NCI-H2196 treated with DMSO at 0.1 percent for 48 hours (cell line): ENCODE measurements at regions not wholly inside any gene's neighbourhood (a gene's known extent, or its start where the extent isn't known, plus 50 kb on each side); places are given as distances from the start of the nearest gene placed in this dataset.

Source experiments
- DNase-seq: peaks from one replicate; lab custom pipeline; 2025; ENCODE audit not compliant: unreplicated experiment; lab: John Stamatoyannopoulos, UW

DNA sequence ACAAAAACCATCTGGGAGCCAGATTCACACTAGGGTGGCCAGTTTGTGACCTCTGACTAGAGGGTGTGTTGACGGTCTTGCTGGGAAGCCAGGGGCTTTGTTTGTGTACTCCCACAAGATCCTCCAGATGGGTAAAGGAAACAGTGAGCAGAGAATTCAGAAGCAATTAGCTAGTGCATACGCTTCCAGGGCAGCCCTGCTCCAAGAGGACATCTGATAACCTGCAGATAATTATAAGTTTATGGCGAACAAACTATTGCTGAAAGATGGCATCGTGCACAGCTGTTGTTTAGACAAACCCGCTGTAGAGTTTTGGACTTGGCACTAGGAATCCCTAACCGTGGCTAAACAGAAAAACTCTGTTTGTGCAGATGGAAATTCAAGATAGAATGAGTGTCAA, 326.4 kb downstream of the TGFB2 start:
- no peak for DNase-seq

DNA sequence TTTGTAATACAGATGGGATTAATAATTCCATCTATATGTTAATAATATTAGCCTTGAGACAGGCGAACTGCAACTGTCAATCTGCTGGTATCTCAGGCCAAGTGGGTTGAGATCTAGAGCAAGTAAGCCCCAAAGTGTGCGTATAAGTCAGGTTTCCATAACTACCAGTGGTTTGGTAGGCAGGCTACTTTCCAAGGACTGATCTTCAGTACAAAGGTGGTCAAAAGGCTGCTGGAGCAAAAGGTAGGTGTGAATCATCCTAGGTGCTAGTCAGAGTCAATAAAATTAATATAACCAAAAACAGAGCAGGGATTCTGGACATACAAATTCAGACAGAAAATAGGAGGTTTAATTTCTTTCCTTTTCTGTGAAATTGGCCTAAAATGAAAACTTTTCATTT, 328.0 kb downstream of the TGFB2 start:
- DNase-seq = no peak

DNA sequence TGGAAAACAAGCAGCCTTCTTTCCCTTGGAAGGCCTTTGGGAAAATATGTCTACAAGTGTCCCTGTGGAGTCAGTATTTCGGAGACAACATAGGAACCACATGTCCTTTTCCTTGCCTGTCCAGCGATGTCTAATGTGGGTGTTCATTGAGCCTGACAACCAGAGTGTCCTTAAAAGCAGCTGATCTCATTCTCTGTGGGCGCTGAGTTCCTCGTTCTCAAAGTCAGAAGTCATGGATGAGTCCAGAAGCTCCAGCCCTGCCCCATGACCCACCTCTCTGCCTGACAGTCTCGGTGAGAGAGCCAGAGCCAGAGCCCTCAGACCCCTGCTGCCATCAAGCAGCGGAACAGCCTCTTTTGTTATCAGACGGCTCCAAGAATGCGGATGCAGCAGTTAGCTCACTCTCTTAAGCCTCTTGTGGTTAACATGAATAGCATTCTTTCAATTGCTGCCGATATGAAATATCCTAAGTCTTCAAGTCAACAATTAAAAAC, 329.2 kb downstream of the TGFB2 start:
- DNase-seq = no peak

DNA sequence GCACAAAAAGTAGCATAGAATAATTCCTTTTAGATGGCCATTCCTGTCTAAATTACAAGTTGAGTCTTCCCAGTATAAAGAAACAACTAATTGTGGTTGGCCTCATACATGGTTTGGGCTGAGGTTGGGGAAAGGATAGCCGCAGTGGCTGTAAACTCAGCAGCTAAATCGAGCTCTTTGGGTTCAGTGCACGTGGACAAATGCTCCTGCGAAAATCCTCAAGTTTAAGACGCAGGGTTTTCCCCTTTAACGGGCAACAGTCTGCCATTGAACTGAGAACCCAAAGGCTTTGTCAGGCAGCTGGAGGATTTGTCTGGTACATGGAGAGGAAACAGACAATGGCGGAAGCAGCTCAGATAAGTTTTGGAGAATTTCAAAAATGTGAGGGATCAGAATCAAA, 331.9 kb downstream of the TGFB2 start:
- DNase-seq = no peak

DNA sequence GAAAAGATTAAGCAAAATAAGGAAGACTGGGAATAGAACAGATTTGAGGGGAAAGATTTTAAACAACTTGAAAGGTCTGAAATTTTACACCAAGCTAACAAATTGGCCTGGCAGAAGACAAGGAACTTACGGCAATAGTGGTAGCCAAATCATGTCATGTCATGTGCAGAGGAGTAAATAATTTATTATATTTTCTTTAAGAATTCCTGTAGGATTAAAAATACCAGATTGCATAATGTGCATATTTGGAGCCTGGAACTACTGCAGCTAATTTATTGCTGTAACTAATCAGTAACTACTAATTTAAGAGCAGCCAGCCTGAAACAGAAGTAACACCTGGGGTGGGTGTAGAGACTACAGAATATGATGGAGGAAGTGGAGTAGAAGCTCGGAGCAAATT, 334.3 kb downstream of the TGFB2 start:
- no peak for DNase-seq

DNA sequence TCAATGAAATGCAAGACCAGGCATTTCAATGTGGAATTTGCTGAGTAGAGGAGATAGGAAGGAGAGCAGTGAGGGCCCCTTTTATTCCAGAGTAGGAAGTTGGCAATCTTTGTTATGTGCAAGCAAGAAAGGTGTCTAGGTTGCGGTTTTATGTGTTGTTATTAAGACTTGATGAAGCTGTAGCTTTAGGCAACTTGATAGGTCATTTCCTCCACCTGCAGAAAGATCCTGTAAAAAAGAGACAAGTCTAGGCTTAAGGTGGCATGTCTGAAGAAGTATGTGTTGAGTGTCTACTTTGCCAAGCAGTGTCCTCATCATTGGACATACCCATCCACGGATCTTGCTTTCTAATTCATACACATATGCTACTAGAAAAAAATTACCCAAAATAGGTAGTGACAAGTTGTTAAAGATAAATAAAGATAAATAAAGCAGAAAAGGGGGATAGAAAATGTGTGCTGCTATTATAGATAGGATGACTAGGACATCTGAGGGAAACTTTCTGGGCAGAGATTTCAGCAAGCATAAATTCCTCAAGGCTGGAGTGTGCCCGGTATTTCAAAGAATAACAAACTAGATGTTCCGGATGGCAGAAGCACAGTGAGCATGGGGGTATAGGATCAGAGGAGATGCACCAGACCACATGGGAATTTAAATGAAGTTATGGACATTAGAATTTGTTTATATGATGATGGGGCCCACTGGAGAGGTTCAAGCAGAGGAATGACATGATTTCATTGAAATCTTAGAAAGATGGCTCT, 335.0 kb downstream of the TGFB2 start:
- no peak for DNase-seq

DNA sequence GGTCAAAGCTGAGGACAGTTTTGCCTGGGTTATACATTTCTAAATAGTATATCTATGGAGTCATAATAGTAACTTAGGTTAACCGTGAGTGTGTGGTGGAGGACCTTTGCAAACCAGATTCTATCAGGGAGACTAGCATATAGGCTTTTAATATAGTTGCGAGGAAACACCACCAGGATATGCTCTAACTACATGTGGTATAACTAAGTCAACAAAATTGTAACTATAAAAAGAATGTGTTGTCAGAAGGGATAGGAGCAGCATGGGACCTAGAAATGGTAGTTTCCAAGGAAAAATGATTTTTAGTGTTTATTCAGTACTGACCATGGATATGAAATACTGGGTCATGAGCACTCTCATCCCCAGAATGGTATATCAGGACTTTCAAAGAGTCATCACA, 338.1 kb downstream of the TGFB2 start:
- DNase-seq = no peak

DNA sequence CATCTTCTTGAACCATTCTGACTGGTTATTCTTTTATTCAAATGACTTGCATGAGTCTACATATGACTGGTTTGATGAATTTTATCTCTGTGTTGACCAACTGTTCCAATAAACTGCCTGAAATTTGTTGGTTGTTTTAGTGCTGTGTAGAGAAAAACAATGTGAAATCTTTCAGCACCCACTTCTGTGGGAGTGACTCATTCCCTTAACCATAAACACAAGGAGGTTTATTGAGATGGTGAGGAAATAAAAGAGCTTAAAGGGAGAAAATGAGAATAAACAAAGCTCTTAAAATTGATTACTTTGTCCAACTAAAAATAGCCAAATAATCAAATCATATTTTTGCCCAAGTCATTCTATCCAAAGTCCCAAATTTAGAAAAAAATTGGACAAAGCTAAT, 341.1 kb downstream of the TGFB2 start:
- no peak for DNase-seq

DNA sequence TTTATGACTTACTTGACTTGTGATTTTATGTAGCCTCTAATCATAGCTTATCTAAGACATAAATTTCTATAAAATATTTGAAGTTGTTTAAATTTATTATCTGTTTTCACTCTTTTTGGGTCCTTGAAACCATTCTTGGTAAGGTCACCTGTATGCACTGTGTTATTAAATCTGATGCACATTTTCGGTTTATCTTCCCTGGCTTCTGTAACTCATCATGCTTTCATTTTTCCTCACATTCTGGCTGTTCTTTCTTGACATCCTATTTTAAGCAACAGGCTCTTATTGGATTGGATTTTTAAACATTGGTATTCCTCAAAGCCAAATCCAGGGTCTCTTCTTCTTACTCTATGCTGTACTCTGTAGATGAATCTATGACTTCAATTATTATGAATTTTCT, 341.6 kb downstream of the TGFB2 start:
- DNase-seq = no peak

DNA sequence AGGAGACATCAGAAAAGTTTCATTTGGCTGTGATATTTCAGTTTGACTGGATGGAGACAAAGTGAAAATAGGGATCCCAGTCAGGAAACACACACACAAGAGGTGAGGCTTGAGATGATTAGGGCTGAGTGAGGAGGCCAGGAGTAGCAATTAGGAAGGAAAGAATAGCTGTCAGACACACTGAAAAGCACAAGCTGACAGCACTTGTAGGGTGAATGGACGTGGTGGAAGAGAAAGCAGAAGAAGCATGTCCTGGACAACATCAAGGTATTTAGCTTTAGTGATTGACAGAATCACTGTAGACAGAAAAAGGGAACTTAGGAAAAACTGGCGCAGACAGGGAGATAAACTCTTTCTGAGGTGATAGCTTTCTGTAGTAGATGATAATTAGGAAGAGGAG, 347.7 kb downstream of the TGFB2 start:
- no peak for DNase-seq

DNA sequence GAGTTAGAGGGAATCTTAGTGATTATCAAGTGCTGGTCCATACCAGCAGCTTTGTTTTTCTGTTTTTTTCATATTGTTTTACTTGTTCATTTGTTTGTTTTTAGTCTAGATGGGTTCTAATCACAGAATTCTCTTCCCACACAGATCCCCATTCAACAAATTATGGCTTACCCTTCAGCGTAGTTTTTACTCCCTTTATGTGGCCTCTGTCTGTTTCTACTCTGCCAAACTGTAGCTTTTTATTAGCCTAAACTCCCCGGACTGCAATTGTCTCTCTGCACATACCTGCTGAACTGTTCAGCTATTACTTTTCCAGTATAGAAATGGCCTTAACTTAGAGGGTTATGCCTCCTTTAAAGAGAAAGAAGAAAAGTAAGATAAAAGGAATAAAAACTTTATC, 348.5 kb downstream of the TGFB2 start:
- DNase-seq = no peak

DNA sequence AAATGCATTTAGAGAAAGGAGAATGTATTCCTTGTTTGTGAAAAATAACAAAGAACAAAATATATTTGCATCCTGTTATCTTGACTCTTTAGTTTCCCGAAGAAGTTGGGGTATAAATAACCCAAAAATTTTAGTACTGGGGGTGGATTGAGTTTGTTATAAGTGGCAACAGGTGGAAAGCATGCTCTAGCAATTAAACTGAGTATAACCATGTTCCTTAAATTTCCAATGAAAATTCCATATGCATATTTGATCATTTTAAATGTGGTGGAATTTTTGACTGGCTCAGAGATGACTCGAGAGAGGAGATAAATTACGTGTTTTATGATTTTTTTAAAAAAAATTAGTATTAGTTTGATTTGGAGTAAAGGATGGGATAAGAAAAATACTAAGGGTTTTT, 348.9 kb downstream of the TGFB2 start:
- no peak for DNase-seq

DNA sequence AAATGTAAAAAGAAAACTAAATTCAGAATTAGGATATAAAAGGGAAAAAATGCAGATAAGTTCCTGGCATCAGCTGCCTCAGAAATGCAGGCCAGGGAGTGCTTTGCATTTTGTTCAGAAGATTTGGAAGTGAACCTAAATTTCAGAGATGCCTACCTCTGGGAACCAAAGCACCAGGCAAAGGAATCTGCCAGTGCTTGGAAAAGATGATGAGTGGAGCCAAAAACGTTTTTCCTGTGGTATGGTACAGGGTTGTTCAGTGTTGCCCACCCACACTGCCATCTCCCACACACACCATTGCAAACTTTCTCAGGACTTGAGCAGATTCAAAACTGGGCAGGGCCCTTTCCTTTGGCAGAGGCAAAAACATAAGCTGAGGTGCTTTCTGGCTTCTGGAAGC, 349.5 kb downstream of the TGFB2 start:
- no peak for DNase-seq

DNA sequence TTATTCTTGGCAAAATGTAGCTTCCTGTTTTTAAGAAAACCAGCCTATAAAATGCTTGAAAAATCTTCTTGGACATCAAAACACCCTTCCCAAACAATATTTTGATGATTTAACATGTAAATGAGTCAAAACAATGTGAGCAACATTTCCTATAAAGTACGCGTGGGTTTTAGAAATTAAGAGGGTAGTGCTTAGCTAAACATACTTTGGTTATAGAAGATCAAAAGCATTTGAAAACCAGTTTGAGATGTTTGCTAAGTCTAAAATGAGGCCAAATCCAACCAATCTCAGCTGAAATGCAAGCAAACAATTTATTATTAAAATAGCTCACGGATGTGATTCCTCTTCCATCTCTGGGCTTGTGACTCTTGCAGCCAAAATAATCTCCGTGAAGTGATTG, 350.4 kb downstream of the TGFB2 start:
- DNase-seq = no peak

DNA sequence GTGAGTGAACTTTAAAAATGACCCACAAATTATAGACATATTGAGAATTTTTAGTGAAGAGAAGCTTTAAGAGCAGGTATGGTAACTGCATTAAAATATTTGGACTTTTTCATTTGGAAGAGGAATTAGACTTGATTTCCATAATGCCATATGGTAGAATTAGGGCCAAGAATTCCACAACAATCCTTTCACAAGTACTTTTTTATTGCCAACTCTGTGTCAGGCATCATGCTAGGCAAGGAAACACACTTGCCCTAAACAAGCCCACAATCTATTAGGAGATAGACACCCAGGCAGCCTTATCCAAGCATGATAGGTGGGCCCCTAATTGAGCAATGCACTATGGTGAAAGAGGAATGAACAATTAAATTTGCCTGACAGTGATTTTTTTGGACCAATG, 353.0 kb downstream of the TGFB2 start:
- no peak for DNase-seq

DNA sequence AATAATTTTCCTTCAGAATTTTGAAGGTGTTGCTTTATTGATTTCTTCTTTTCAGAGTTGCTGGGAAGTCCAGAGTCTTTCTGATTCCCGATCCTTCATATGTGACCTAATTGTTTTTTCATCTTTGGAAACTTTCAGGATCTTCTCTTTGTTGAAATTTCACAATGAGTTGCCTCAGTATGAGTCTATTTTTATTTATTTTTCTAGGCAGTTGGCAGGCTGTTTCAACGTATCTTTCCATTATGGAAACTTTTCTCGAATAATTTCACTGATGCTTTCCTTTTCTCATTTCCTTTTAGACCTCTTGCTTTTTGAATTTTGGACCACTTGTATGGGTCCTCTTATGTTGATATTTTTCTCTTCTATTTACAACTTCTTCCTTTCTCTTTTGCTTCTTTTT, 354.3 kb downstream of the TGFB2 start:
- DNase-seq = no peak

DNA sequence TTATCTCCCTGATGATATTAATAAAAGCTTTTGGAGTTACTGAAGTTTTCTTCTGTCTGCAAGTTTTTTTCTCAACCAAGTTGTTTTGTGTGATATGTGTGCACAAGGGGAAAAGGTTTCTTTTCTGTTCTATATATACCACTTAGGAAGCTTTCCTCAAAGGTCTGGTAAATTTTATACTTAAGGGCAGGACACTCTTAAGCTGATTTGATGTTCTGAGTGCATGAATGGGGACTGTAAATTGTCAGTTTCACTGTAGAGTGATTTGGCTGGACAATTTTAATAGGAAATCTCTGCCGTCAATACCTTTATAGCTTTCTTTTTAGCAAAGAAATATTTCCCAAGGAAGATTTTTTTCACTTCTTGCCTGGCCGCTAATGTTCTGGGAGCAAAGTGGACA, 354.7 kb downstream of the TGFB2 start:
- no peak for DNase-seq

DNA sequence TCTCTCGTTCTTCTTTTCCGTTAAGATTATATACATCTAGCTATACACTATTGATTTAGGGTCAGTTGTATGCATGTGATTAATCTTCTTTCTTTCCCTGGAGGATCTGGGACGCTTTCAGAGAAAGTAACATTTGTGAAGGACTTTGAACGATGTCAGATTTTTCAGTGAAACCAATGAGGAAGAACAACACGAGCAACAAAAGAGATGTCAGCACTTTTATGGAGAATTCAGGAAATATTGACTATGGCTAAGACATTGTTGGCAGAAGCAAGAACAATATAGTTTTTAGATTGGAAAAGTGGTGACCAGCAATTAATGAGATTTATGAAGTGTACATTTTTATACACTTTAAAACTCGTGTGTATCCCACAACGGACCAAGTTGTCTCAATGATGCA, 355.5 kb downstream of the TGFB2 start:
- no peak for DNase-seq

DNA sequence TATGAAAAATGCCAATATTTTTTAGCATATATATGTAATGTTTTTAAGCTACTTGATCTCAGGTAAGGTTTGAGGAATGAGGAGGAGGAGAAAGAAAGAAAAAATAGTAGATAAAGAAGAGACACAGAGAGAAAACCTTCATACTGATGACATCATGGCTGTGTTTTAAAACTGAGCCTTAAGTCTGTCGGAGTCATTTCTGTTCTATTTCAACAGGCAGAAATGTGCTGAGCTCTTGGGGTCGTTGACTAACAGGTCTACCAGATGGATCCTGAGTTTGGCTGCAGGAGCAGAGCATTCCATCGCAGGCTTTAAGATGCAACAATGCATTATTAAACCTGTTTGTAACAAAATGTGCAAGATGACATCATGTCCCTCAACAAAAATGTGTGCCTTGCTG, 356.0 kb downstream of the TGFB2 start:
- no peak for DNase-seq

DNA sequence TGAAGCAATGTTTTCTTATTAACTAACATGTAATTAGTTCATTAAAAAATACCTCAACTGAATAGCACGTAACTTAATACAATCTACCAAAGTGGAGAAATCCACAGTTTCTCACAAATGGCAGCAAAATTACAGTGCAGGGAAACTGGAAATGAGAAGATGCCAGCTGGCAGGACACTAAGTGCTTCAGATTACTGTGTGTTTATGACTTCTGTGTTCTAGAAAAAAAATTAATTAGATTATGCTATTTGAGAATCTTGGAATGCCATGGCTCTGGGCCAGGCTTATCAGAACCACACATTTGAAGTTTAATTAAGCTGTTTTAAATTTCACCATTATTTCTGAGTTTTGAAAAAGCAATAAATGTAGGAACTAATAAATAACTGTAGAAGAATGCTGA, 357.6 kb downstream of the TGFB2 start:
- no peak for DNase-seq

DNA sequence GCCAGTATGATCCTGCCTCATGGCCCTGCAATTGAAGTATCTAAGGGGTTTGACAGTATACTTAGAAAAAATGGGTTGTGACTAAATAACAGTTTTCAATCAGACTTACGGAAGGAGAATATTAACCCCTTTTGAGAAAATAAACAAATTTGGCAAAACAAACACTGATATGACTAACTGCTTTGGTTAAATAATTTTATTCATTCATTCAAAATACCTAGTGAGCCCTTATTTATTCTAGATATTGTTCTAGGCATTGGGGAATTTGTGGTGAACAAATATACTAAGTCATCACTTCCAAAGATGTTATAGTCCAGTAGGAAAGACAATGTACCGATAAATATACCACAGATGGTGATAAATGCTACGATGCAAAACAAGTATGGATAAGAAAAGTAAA, 358.7 kb downstream of the TGFB2 start:
- no peak for DNase-seq

DNA sequence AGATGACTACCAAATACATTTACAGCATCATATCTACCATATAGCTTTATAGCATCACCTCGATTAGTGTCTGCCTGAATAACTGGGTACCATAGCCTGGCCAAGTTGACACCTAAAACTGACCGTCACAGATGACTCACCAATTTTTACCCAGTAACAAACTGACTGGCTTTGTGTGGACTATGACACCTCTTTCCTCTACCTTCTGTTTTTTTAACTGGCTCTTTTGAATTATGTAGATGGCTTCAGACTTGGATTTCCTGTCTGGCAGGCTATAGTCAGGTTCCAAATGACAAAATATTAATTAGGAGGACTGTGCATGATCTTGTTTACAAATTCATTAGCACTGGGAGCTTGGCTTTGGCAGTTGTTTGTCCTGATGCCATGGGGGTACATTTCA, 360.3 kb downstream of the TGFB2 start:
- no peak for DNase-seq
